OCI-M1 (cell line): ENCODE measurements at regions not wholly inside any gene's neighbourhood (a gene's known extent, or its start where the extent isn't known, plus 50 kb on each side); places are given as distances from the start of the nearest gene placed in this dataset.
A peak's percentile ranks its signal among the peaks of the same experiment; 100 is the strongest.
"Not testable (repeated sequence)": the region's sequence is repeated elsewhere in the genome, so short reads cannot be mapped to it uniquely, and the experiment has no call there.

Experiments
- DNase-seq: peaks from one replicate; lab custom pipeline; 2025; lab: John Stamatoyannopoulos, UW

GRCh38 chr12:60501124-60501729 lies 905.4 kb downstream of the SLC16A7 start:
- peak; percentile 36 for DNase-seq

- DNase-seq, result no peak
Measured at GRCh38 chr12:60522684-60523400, 927.0 kb downstream of the SLC16A7 start.

GRCh38 chr12:60529261-60529660 lies 933.4 kb downstream of the SLC16A7 start:
- no peak for DNase-seq

DNA sequence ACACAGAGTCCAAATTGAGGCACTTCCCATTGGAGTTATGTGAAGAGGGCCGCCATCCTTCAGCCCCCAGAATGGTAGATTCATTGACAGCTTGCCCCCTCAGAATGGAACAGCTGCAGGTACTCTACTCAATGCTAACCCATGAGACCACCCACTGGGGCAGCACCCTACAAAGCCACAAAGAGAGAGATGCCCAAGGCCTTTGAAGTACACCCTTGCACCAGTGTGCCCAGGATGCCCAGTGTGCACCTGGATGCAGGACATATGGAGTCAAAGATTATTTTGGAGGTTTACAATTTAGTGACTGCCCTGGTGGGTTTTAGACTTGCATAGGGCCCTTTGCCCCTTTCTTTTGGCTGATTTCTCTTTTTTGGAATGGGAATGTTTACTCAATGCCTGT lies 933.9 kb downstream of the SLC16A7 start:
- DNase-seq, result no peak

DNA sequence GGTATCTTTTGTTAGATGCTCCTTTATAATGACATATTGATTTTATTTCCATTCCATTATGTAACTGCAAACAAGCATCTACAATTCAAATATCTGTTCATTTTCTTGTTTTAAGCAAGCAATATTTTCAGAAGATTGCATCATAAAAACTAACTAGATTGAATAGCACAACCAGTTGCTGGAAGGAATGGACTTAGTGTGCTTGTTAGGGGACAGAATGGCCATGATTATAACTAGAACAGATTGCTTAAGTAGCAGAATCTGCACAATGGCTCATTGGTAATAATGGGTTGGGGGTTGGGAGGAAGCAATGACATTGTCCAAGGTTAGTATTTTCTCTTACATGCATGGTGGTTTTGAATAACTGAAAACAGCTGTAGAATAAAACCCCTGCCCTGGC lies 939.5 kb downstream of the SLC16A7 start:
- peak; percentile 68 for DNase-seq

DNA sequence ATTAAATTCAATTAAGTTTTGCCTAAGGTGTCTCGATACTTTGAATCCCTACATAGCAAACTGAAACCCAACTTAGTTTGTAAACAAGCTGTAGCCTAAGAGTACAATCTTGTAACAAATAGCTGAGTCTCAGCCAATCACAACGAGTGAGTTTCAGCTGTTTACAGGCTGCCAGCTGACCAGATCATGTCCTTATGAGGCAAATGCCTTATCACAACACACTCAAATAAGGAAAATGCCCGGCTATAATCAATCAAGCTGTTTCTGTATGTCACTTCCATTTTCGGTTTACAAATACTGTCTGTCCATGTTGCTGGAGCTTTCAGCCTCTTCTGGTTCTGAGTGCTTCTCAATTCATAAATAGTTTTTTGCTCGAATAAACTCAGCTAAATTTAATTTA lies 943.8 kb downstream of the SLC16A7 start:
- peak; percentile 88 for DNase-seq

DNA sequence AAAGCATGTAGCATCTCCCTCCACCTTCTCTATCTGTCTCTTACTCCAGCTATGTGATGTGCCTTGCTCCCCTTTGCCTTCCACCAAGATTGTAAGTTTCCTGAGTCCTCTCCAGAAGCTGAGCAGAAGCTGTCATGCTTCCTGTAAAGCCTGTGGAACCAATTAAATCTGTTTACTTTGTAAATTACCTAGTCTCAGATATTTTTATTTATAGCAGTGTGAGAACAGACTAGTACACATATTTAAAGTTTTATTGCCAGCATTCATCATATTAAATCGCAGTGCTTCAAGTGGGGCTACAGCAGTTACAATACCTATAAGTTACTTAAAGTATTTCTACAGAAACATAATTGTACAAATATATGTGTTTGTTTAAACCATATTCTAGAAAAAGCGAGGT lies 973.1 kb downstream of the SLC16A7 start:
- DNase-seq, result no peak

DNA sequence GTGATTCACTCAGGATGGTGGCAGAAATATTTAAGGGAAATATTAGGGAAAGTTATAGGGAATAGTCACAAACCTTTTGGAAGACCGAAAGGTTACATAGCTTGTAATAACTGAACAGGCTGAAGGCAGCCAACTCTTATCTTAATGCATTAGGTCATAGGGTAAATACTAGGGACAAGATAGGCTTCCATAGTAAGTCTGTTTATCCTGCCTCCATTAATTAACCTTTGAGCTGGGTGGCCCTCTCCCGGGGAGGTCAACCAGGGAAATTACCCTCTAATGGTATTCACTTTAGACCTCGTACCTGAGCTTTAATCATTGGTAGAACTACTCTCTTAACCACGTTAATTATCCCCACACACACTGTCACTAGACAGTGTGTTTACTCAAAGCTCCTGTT lies 981.8 kb downstream of the SLC16A7 start:
- no peak for DNase-seq

DNA sequence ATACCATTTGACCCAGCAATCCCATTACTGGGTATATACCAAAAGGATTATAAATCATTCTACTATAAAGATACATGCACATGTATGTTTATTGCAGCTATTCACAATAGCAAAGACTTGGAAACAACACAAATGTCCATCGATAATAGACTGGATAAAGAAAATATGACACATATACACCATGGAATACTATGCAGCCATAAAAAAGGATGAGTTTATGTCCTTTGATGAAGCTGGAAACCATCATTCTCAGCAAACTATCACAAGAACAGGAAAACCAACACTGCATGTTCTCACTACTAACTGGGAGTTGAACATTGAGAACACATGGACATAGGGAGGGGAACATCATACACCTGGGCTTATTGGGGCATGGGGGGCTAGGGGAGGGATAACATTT lies 991.8 kb downstream of the SLC16A7 start:
- DNase-seq, result not testable (repeated sequence)

DNA sequence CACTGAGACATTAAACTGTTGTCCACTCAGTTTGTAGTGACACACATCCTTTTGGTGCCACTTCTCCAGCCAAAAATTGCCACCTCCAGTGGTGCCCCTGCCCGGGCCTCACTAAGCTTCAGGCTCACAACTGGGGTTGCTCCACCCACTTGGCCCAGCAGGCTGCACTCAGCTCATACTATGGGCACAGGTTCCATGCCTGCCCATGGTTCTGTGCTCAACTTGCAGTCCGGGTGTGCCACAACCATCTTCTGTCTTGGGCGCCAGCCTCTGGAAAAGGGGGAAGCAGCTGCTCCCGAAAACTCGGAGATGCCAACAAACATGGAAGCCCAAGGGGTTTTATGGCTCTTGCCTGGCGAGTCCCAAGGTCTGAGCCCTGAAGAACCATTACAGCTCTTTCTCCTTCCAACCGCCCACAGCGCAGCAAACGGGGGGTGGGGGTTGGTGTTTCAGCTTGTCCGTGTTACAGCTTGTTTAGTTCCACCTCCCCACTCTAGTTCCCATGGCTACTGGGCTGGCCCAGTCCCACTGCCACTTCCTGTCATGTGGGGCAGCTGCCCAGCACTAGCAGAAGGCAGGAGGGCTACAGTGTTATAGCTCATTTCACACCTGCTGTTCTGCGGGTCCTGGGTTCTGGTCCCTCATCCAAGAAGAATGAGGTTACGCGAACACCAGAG lies 998.3 kb downstream of the SLC16A7 start:
- DNase-seq, result no peak

GRCh38 chr12:60602601-60603000 lies 1006.8 kb downstream of the SLC16A7 start:
- DNase-seq, result no peak

GRCh38 chr12:60603475-60603874 lies 1007.6 kb downstream of the SLC16A7 start:
- not testable (repeated sequence) for DNase-seq

DNA sequence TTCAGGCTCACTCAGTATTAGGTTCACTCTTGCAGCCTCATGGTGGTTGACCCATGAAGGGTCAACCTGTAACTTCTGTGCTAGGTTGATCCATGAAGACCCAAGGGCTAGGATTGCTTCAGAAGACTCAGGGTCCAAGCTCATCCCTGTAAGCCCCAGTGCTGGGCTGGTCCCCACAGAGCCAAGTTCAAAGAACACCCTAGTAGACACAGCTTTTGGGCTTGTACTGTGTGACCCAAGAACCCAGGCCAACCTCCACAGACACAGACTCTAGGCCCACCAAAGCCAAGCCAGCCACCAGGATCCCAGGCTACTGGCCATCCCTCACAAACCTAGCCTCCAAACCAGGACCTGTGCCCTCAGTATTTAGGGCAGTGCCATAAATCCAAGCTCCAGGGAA lies 1020.6 kb downstream of the SLC16A7 start:
- no peak for DNase-seq

DNA sequence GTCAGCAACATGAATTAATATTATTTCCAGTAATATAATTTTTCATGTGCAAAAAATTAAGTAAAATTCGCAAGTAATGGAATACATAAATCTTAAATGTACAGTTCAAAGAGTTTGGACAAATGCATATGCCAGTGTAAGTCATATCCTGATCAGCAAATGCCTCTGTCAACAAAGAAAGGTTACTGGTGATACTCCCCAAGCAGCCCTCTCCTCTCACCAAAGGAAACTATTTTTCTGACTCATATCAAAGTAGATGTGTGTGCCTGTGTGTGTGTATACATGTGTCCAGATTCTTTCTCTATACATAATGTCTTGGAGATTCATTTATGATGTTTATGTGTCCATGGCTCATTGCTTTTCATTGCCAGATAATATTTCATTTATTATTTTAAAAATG lies 1035.0 kb downstream of the SLC16A7 start:
- no peak for DNase-seq

GRCh38 chr12:60644076-60644475 lies 1048.2 kb downstream of the SLC16A7 start:
- peak; percentile 3 for DNase-seq

- no peak for DNase-seq
Measured at GRCh38 chr12:60666895-60667294, 1071.1 kb downstream of the SLC16A7 start.

- no peak for DNase-seq
Measured at GRCh38 chr12:60672949-60673348, 1077.1 kb downstream of the SLC16A7 start.

DNA sequence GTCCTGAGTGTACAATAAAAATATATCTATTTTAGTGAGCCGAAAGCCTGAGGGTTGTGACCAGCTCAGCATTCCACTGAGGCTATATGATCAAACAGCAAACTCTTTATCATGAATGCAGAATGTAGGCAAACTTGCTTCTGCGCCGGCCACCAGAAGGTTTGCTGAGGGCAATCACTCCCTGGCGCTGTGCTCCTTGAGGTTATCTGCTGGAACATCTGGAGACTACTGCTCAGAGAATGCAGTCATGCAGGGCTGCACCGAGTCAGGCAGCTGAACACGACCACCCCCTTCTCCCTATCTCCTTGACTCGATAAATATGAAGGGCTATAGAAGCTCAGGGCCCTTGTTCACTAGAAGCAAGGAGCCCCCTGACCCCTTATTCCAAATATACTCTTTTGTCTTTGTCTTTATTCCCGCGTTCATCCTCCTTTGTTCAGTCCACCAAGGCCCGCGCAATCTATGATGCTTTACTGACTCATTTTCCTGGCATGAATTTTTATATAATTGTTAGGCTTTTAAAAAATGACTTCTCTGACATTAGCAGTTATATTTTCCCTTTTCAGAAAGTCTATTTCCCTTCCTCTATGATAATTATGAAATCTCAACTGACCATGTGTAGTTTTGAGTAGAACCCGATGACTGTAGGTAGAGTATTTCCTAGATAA lies 1089.3 kb downstream of the SLC16A7 start:
- DNase-seq, result no peak

DNA sequence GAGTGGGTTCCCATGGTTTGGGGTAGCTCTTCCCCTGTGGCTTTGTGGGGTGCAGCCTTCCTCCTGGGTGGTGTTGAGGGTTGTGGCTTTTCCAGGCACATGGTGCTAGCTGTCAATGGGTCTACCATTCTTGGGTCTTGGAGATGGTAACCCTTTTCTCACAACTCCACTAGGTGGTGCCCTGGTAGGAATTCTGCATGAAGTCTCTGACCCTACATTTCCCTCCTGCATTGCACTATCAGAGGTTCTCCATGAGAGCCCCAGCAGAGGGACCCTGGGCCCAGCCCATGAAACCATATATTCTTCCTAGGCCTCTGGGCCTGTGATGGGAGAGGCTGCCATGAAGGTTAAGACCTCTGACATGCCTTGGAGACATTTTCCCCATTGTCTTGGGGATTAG lies 1093.3 kb downstream of the SLC16A7 start:
- DNase-seq, result peak; percentile 51

- peak; percentile 4 for DNase-seq
Measured at GRCh38 chr12:60693019-60693626, 1097.3 kb downstream of the SLC16A7 start.

- no peak for DNase-seq
Measured at GRCh38 chr12:60704171-60704914, 1108.5 kb downstream of the SLC16A7 start.

GRCh38 chr12:60710246-60710645 lies 1114.4 kb downstream of the SLC16A7 start:
- DNase-seq, result no peak
